ENCODE measurements at regions not wholly inside any gene's neighbourhood (a gene's known extent, or its start where the extent isn't known, plus 50 kb on each side); places are given as distances from the start of the nearest gene placed in this dataset.

- Histone ChIP-seq H3K9me3 (ENCODE audit: low read depth) (no peaks in the 10 kb centered on the region), H3K4me3 (no peak overlapping the region), H3K27ac (no peak overlapping the region), H3K79me2 (ENCODE audit: low read depth) (no peaks in the 10 kb centered on the region), H3K27me3 (no peaks in the 10 kb centered on the region), H3F3A (ENCODE audit: low read depth) (no peaks in the 10 kb centered on the region), H3K4me2 (no peak overlapping the region), H3K36me3 (no peaks in the 10 kb centered on the region), H3K9ac (no peak overlapping the region), H4K20me1 (ENCODE audit: low read depth) (no peaks in the 10 kb centered on the region), H3K4me1 (no peaks in the 10 kb centered on the region), H2AFZ (replicated peaks) (peak overlapping the region; percentile 91)
- H3K27ac Mint-ChIP-seq: no peak overlapping the region
- peaks cover 8% of the 10 kb centered on the region for H3K27me3 Mint-ChIP-seq (ENCODE audit: insufficient read depth, low read depth)
- H3K9me3 Mint-ChIP-seq: peaks cover 6% of the 10 kb centered on the region
- no peak for TF ChIP-seq CTCF (IDR thresholded peaks at IDR 0.05)
- TF ChIP-seq EZH2phosphoT487 (IDR thresholded peaks at IDR 0.05): no peak
- no peak for TF ChIP-seq EZH2 (IDR thresholded peaks at IDR 0.05)
- H3K4me3 Mint-ChIP-seq: no peak overlapping the region
- H3K4me1 Mint-ChIP-seq: no peaks in the 10 kb centered on the region
- H3K36me3 Mint-ChIP-seq: no peaks in the 10 kb centered on the region
- no peak for DNase-seq (ENCODE audit: low spot score)
Measured at GRCh38 chr1:244319283-244320132, 132.2 kb downstream of the ADSS2 start.

GRCh38 chr1:244322181-244322580 is 129.5 kb downstream of the ADSS2 start:
- Histone ChIP-seq H3F3A (ENCODE audit: low read depth) (no peaks in the 10 kb centered on the region), H4K20me1 (ENCODE audit: low read depth) (no peaks in the 10 kb centered on the region), H3K4me3 (no peak overlapping the region), H3K27ac (no peak overlapping the region), H3K4me1 (no peaks in the 10 kb centered on the region), H3K79me2 (ENCODE audit: low read depth) (no peaks in the 10 kb centered on the region), H2AFZ (replicated peaks) (no peak overlapping the region), H3K9me3 (ENCODE audit: low read depth) (no peaks in the 10 kb centered on the region), H3K4me2 (no peak overlapping the region), H3K27me3 (no peaks in the 10 kb centered on the region), H3K9ac (no peak overlapping the region), H3K36me3 (no peaks in the 10 kb centered on the region)
- Mint-ChIP-seq H3K27ac (no peak overlapping the region), H3K36me3 (no peaks in the 10 kb centered on the region), H3K4me1 (no peaks in the 10 kb centered on the region), H3K27me3 (ENCODE audit: insufficient read depth, low read depth) (peaks cover 7% of the 10 kb centered on the region), H3K9me3 (peaks cover 6% of the 10 kb centered on the region), H3K4me3 (no peak overlapping the region)
- no peak for TF ChIP-seq CTCF (IDR thresholded peaks at IDR 0.05)
- no peak for TF ChIP-seq EZH2phosphoT487 (IDR thresholded peaks at IDR 0.05)
- no peak for TF ChIP-seq EZH2 (IDR thresholded peaks at IDR 0.05)
- DNase-seq (ENCODE audit: low spot score): no peak

DNA sequence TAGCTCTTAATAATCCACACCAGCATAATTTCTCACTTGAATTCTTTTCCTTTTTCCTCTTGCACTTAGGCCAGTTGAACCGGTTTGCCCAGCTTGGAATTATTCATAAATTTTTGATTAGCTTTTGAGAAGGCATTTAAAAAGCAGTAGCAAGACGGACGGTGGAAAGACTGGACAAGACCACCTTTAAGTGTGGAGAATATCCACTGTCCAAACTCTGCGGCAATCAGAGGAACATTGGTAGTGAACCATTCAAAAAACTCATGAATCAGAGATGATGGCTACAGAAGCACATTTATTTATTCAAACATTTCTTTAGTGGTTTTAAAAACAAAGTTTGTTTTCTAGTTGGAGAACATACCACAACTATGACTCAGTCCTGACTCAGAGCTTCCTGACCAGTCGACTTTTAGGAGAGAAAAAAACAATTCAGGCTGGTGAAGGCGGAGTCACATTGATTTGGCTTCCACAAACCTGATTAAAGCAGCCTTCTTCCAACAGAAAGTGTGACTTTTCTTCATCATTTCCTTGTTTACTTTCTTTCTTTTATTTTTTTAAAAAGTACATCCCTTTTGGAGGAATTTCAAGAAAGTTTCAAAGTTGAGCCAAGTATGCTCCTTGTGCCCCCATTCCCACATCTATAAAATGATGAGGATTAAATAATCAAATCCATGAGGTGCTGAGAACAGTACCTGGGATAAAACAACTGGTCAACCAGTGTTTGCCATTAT is 128.8 kb downstream of the ADSS2 start:
- DNase-seq (ENCODE audit: low spot score): no peak
- H3K27ac ChIP-seq: no peak overlapping the region
- Mint-ChIP-seq H3K36me3 (no peaks in the 10 kb centered on the region), H3K4me1 (no peaks in the 10 kb centered on the region), H3K27ac (no peak overlapping the region), H3K27me3 (ENCODE audit: insufficient read depth, low read depth) (peaks cover 5% of the 10 kb centered on the region), H3K9me3 (peaks cover 6% of the 10 kb centered on the region), H3K4me3 (no peak overlapping the region)
- no peaks in the 10 kb centered on the region for H3K4me1 ChIP-seq
- H3K79me2 ChIP-seq (ENCODE audit: low read depth): no peaks in the 10 kb centered on the region
- H3K4me2 ChIP-seq: no peak overlapping the region
- H3K9me3 ChIP-seq (ENCODE audit: low read depth): peaks cover 1% of the 10 kb centered on the region
- no peak overlapping the region for H3K4me3 ChIP-seq
- H3F3A ChIP-seq (ENCODE audit: low read depth): no peaks in the 10 kb centered on the region
- no peak for TF ChIP-seq EZH2phosphoT487 (IDR thresholded peaks at IDR 0.05)
- no peak for TF ChIP-seq CTCF (IDR thresholded peaks at IDR 0.05)
- TF ChIP-seq EZH2 (IDR thresholded peaks at IDR 0.05): no peak
- H2AFZ ChIP-seq (replicated peaks): peak overlapping the region; percentile 70
- no peaks in the 10 kb centered on the region for H4K20me1 ChIP-seq (ENCODE audit: low read depth)
- no peak overlapping the region for H3K9ac ChIP-seq
- no peaks in the 10 kb centered on the region for H3K27me3 ChIP-seq
- H3K36me3 ChIP-seq: no peaks in the 10 kb centered on the region

All from neural progenitor cell (in vitro differentiated cells).